ENCODE measurements at regions not wholly inside any gene's neighbourhood (a gene's known extent, or its start where the extent isn't known, plus 50 kb on each side); places are given as distances from the start of the nearest gene placed in this dataset.

- Mint-ChIP-seq H3K4me1 (no peaks in the 10 kb centered on the region), H3K27me3 (no peaks in the 10 kb centered on the region), H3K27ac (no peak overlapping the region), H3K9me3 (no peaks in the 10 kb centered on the region), H3K4me3 (no peak overlapping the region), H3K36me3 (ENCODE audit: low read depth) (no peaks in the 10 kb centered on the region)
- POLR2A ChIA-PET, result no interaction called here
- CTCF ChIA-PET, result no interaction called here
- DNase-seq, result no peak
These were observed 161.1 kb downstream of the NUAK1 start for GRCh38 chr12:105977652-105978051.

GRCh38 chr12:105978276-105978675 lies 160.5 kb downstream of the NUAK1 start:
- ChIA-PET CTCF (no interaction called here), POLR2A (no interaction called here)
- no peaks in the 10 kb centered on the region for H3K27me3 Mint-ChIP-seq
- DNase-seq, result no peak
- H3K9me3 Mint-ChIP-seq, result no peaks in the 10 kb centered on the region
- H3K4me3 Mint-ChIP-seq, result no peak overlapping the region
- no peaks in the 10 kb centered on the region for H3K4me1 Mint-ChIP-seq
- no peaks in the 10 kb centered on the region for H3K36me3 Mint-ChIP-seq (ENCODE audit: low read depth)
- H3K27ac Mint-ChIP-seq, result no peak overlapping the region

- CTCF ChIA-PET, result no interaction called here
- no peak for DNase-seq
- Mint-ChIP-seq H3K36me3 (ENCODE audit: low read depth) (no peaks in the 10 kb centered on the region), H3K4me1 (no peaks in the 10 kb centered on the region), H3K9me3 (no peaks in the 10 kb centered on the region), H3K4me3 (no peak overlapping the region), H3K27ac (no peak overlapping the region), H3K27me3 (no peaks in the 10 kb centered on the region)
- POLR2A ChIA-PET, result no interaction called here
These were observed 160.1 kb downstream of the NUAK1 start for GRCh38 chr12:105978686-105979085.

- no peak overlapping the region for H3K27ac Mint-ChIP-seq
- H3K9me3 Mint-ChIP-seq, result no peaks in the 10 kb centered on the region
- ChIA-PET POLR2A (no interaction called here), CTCF (no interaction called here)
- no peak overlapping the region for H3K4me3 Mint-ChIP-seq
- H3K36me3 Mint-ChIP-seq (ENCODE audit: low read depth), result no peaks in the 10 kb centered on the region
- no peaks in the 10 kb centered on the region for H3K4me1 Mint-ChIP-seq
- DNase-seq, result no peak
- H3K27me3 Mint-ChIP-seq, result no peaks in the 10 kb centered on the region
These were observed 158.7 kb downstream of the NUAK1 start for GRCh38 chr12:105980085-105980484.

- Mint-ChIP-seq H3K27me3 (no peaks in the 10 kb centered on the region), H3K27ac (no peak overlapping the region), H3K4me1 (no peaks in the 10 kb centered on the region), H3K9me3 (no peaks in the 10 kb centered on the region), H3K36me3 (ENCODE audit: low read depth) (no peaks in the 10 kb centered on the region), H3K4me3 (no peak overlapping the region)
- DNase-seq, result no peak
- ChIA-PET CTCF (no interaction called here), POLR2A (no interaction called here)
These were observed 158.2 kb downstream of the NUAK1 start for GRCh38 chr12:105980533-105980932.

GRCh38 chr12:105982022-105982421 lies 156.7 kb downstream of the NUAK1 start:
- Mint-ChIP-seq H3K4me1 (no peaks in the 10 kb centered on the region), H3K9me3 (no peaks in the 10 kb centered on the region)
- POLR2A ChIA-PET, result no interaction called here

GRCh38 chr12:105983622-105984320 lies 155.0 kb downstream of the NUAK1 start:
- DNase-seq, result no peak
- POLR2A ChIA-PET, result no interaction called here
- Mint-ChIP-seq H3K36me3 (ENCODE audit: low read depth) (no peaks in the 10 kb centered on the region), H3K27ac (no peak overlapping the region), H3K4me1 (no peaks in the 10 kb centered on the region), H3K4me3 (no peak overlapping the region), H3K27me3 (no peaks in the 10 kb centered on the region), H3K9me3 (no peaks in the 10 kb centered on the region)
- CTCF ChIA-PET, result no interaction called here

More at GRCh38 chr12:105982022-105982421, 156.7 kb downstream of the NUAK1 start:
- DNase-seq, result no peak
- Mint-ChIP-seq H3K27me3 (no peaks in the 10 kb centered on the region), H3K36me3 (ENCODE audit: low read depth) (no peaks in the 10 kb centered on the region), H3K4me3 (no peak overlapping the region), H3K27ac (no peak overlapping the region)
- CTCF ChIA-PET, result no interaction called here

GRCh38 chr12:105985383-105985782 lies 153.4 kb downstream of the NUAK1 start:
- Mint-ChIP-seq H3K36me3 (ENCODE audit: low read depth) (no peaks in the 10 kb centered on the region), H3K27ac (no peak overlapping the region), H3K4me3 (no peak overlapping the region), H3K4me1 (no peaks in the 10 kb centered on the region), H3K27me3 (peaks cover 4% of the 10 kb centered on the region), H3K9me3 (no peaks in the 10 kb centered on the region)
- DNase-seq, result no peak
- ChIA-PET CTCF (no interaction called here), POLR2A (no interaction called here)

- Mint-ChIP-seq H3K4me3 (no peak overlapping the region), H3K9me3 (no peaks in the 10 kb centered on the region), H3K27me3 (peaks cover 6% of the 10 kb centered on the region), H3K27ac (no peak overlapping the region), H3K4me1 (no peaks in the 10 kb centered on the region), H3K36me3 (ENCODE audit: low read depth) (no peaks in the 10 kb centered on the region)
- ChIA-PET CTCF (no interaction called here), POLR2A (no interaction called here)
- DNase-seq, result no peak
These were observed 151.7 kb downstream of the NUAK1 start for GRCh38 chr12:105986779-105987684.

GRCh38 chr12:105987685-105988035 lies 151.1 kb downstream of the NUAK1 start:
- DNase-seq, result no peak
- Mint-ChIP-seq H3K27me3 (peaks cover 7% of the 10 kb centered on the region), H3K27ac (no peak overlapping the region), H3K4me3 (no peak overlapping the region), H3K36me3 (ENCODE audit: low read depth) (no peaks in the 10 kb centered on the region), H3K4me1 (no peaks in the 10 kb centered on the region), H3K9me3 (no peaks in the 10 kb centered on the region)
- POLR2A ChIA-PET, result no interaction called here
- CTCF ChIA-PET, result no interaction called here

GRCh38 chr12:105992849-105993740 lies 145.7 kb downstream of the NUAK1 start:
- ChIA-PET CTCF (no interaction called here), POLR2A (no interaction called here)
- no peak for DNase-seq
- Mint-ChIP-seq H3K4me3 (no peak overlapping the region), H3K27me3 (peaks cover 7% of the 10 kb centered on the region), H3K9me3 (no peaks in the 10 kb centered on the region), H3K36me3 (ENCODE audit: low read depth) (no peaks in the 10 kb centered on the region), H3K4me1 (no peaks in the 10 kb centered on the region), H3K27ac (no peak overlapping the region)

- peaks cover 12% of the 10 kb centered on the region for H3K27me3 Mint-ChIP-seq
- DNase-seq, result no peak
- ChIA-PET POLR2A (no interaction called here), CTCF (no interaction called here)
- no peaks in the 10 kb centered on the region for H3K9me3 Mint-ChIP-seq
- H3K4me3 Mint-ChIP-seq, result no peak overlapping the region
- H3K36me3 Mint-ChIP-seq (ENCODE audit: low read depth), result no peaks in the 10 kb centered on the region
- H3K27ac Mint-ChIP-seq, result no peak overlapping the region
- H3K4me1 Mint-ChIP-seq, result no peaks in the 10 kb centered on the region
These were observed 144.8 kb downstream of the NUAK1 start for GRCh38 chr12:105993766-105994555.

- no peak overlapping the region for H3K4me3 Mint-ChIP-seq
- CTCF ChIA-PET, result no interaction called here
- POLR2A ChIA-PET, result no interaction called here
These were observed 142.8 kb downstream of the NUAK1 start for GRCh38 chr12:105995961-105996431.

More at GRCh38 chr12:105995961-105996431, 142.8 kb downstream of the NUAK1 start:
- H3K36me3 Mint-ChIP-seq (ENCODE audit: low read depth), result no peaks in the 10 kb centered on the region
- H3K27me3 Mint-ChIP-seq, result peaks cover 9% of the 10 kb centered on the region
- H3K27ac Mint-ChIP-seq, result no peak overlapping the region
- no peaks in the 10 kb centered on the region for H3K4me1 Mint-ChIP-seq
- DNase-seq, result no peak
- H3K9me3 Mint-ChIP-seq, result no peaks in the 10 kb centered on the region
